ENCODE measurements at regions not wholly inside any gene's neighbourhood (a gene's known extent, or its start where the extent isn't known, plus 50 kb on each side); places are given as distances from the start of the nearest gene placed in this dataset.

DNA sequence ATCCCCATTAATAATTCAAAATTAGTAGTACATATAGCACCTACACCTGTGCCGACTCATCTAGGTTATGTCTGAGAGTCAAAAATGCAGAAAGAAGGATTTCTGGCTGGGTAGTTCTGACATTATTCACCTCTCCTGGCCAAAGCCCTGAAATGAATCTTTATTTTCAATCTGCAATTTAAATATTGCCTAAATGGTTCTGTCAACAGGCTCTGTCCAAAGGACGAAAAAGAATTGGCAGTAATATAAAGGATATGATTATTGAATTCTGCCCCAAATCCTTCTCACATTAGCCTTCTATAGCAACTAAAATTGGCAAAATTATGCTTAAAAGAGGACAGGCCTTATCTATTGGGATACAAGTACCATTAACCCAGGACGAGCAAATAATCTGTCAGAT lies 86.9 kb upstream of the SPANXN4 start:
- TF ChIP-seq, protein P1, sequence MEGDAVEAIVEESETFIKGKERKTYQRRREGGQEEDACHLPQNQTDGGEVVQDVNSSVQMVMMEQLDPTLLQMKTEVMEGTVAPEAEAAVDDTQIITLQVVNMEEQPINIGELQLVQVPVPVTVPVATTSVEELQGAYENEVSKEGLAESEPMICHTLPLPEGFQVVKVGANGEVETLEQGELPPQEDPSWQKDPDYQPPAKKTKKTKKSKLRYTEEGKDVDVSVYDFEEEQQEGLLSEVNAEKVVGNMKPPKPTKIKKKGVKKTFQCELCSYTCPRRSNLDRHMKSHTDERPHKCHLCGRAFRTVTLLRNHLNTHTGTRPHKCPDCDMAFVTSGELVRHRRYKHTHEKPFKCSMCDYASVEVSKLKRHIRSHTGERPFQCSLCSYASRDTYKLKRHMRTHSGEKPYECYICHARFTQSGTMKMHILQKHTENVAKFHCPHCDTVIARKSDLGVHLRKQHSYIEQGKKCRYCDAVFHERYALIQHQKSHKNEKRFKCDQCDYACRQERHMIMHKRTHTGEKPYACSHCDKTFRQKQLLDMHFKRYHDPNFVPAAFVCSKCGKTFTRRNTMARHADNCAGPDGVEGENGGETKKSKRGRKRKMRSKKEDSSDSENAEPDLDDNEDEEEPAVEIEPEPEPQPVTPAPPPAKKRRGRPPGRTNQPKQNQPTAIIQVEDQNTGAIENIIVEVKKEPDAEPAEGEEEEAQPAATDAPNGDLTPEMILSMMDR (IDR thresholded peaks at IDR 0.05) = no peak
- TF ChIP-seq POLR2A (IDR thresholded peaks at IDR 0.05) = no peak

Data from right lobe of liver (tissue), 4 donors.